ENCODE measurements at regions not wholly inside any gene's neighbourhood (a gene's known extent, or its start where the extent isn't known, plus 50 kb on each side); places are given as distances from the start of the nearest gene placed in this dataset.

DNA sequence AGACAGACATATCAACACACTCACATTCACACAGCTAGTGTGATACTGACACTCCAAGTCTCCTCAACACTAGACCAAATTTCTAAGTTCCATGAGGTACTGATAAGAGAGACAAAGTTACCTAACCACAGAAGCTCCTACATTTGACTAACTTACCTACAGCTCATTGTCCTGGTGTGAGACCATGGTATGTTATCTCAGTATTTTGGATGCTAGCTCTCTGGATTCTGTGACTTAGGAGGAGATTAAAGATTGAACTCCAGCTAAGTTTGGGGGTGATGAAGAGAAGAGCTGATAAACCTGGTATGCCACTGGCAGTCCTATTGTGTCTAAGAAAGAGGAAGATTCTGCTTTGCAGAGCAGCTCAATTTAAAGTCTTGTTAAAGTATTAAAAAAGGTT, 144.0 kb upstream of the MYRIP start:
- TF ChIP-seq, protein P1, sequence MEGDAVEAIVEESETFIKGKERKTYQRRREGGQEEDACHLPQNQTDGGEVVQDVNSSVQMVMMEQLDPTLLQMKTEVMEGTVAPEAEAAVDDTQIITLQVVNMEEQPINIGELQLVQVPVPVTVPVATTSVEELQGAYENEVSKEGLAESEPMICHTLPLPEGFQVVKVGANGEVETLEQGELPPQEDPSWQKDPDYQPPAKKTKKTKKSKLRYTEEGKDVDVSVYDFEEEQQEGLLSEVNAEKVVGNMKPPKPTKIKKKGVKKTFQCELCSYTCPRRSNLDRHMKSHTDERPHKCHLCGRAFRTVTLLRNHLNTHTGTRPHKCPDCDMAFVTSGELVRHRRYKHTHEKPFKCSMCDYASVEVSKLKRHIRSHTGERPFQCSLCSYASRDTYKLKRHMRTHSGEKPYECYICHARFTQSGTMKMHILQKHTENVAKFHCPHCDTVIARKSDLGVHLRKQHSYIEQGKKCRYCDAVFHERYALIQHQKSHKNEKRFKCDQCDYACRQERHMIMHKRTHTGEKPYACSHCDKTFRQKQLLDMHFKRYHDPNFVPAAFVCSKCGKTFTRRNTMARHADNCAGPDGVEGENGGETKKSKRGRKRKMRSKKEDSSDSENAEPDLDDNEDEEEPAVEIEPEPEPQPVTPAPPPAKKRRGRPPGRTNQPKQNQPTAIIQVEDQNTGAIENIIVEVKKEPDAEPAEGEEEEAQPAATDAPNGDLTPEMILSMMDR (IDR thresholded peaks at IDR 0.05) = no peak
- no peak for TF ChIP-seq POLR2A (IDR thresholded peaks at IDR 0.05)
